Mucosa of rectum (tissue), 2 donors: ENCODE measurements at regions not wholly inside any gene's neighbourhood (a gene's known extent, or its start where the extent isn't known, plus 50 kb on each side); places are given as distances from the start of the nearest gene placed in this dataset.

Experiments
- H3K27ac ChIP-seq, 2 donors: one replicate each; pipeline ENCODE4 v1.7.0; 2013; ENCODE audit warnings: inconsistent platforms in 2 of 2, low read depth in 2 of 2, low read length in 2 of 2
- H3K27me3 ChIP-seq, 2 donors: one replicate each; pipeline ENCODE4 v1.7.0; 2013; ENCODE audit warnings: low read length in 2 of 2; ENCODE audit not compliant: control insufficient read depth in 2 of 2, insufficient read depth in 2 of 2
- H3K36me3 ChIP-seq, 2 donors: one replicate each; pipeline ENCODE4 v1.7.0; 2013; ENCODE audit warnings: low read length in 2 of 2; ENCODE audit not compliant: control insufficient read depth in 2 of 2, insufficient read depth in 2 of 2
- H3K4me1 ChIP-seq, 2 donors: one replicate each; pipeline ENCODE4 v1.7.0; 2013; ENCODE audit warnings: low read length in 2 of 2, mild to moderate bottlenecking in 1 of 2; ENCODE audit not compliant: control insufficient read depth in 2 of 2, insufficient read depth in 2 of 2
- H3K4me3 ChIP-seq, 2 donors: one replicate each; pipeline ENCODE4 v1.7.0; 2013; ENCODE audit warnings: low read length in 2 of 2
- H3K9ac ChIP-seq, 2 donors: one replicate each; pipeline ENCODE4 v1.7.0; 2013; ENCODE audit warnings: low read length in 2 of 2, low read depth in 1 of 2, mild to moderate bottlenecking in 1 of 2
- H3K9me3 ChIP-seq, 2 donors: one replicate each; pipeline ENCODE4 v1.7.0; 2013; ENCODE audit warnings: low read length in 2 of 2; ENCODE audit not compliant: control insufficient read depth in 2 of 2
- donor health status: healthy.
- donor health status: Normal muscosa, but diverticular disease.

GRCh38 chr11:112614605-112615004, 346.6 kb upstream of the NCAM1 start:
- no peaks in the 10 kb centered on the region for H3K36me3 ChIP-seq
- H3K27me3 ChIP-seq, result no peaks in the 10 kb centered on the region
- no peak overlapping the region for H3K27ac ChIP-seq
- H3K4me3 ChIP-seq, result no peak overlapping the region
- no peak overlapping the region for H3K9ac ChIP-seq
- H3K9me3 ChIP-seq, result no peaks in the 10 kb centered on the region
- H3K4me1 ChIP-seq, result peaks cover 0 to 4% of the 10 kb centered on the region in 2 donors

- Histone ChIP-seq H3K27me3 (no peaks in the 10 kb centered on the region), H3K9me3 (no peaks in the 10 kb centered on the region), H3K4me3 (no peak overlapping the region), H3K4me1 (peaks cover 0 to 4% of the 10 kb centered on the region in 2 donors), H3K36me3 (no peaks in the 10 kb centered on the region), H3K27ac (no peak overlapping the region), H3K9ac (no peak overlapping the region)
Measured at GRCh38 chr11:112615238-112615637, 346.0 kb upstream of the NCAM1 start.

GRCh38 chr11:112615891-112616290, 345.3 kb upstream of the NCAM1 start:
- Histone ChIP-seq H3K27me3 (no peaks in the 10 kb centered on the region), H3K36me3 (no peaks in the 10 kb centered on the region), H3K27ac (no peak overlapping the region), H3K4me3 (no peak overlapping the region), H3K9me3 (no peaks in the 10 kb centered on the region), H3K4me1 (peaks cover 0 to 4% of the 10 kb centered on the region in 2 donors), H3K9ac (no peak overlapping the region)

- H3K4me3 ChIP-seq, result no peak overlapping the region
- no peaks in the 10 kb centered on the region for H3K36me3 ChIP-seq
- H3K27me3 ChIP-seq, result no peaks in the 10 kb centered on the region
- no peak overlapping the region for H3K9ac ChIP-seq
- H3K9me3 ChIP-seq, result no peaks in the 10 kb centered on the region
- H3K4me1 ChIP-seq, result peaks cover 0 to under 1% of the 10 kb centered on the region in 2 donors
- no peak overlapping the region for H3K27ac ChIP-seq
Measured at GRCh38 chr11:112616327-112617097, 344.7 kb upstream of the NCAM1 start.

GRCh38 chr11:112617098-112617425, 344.2 kb upstream of the NCAM1 start:
- Histone ChIP-seq H3K27me3 (no peaks in the 10 kb centered on the region), H3K36me3 (no peaks in the 10 kb centered on the region), H3K4me1 (no peaks in the 10 kb centered on the region), H3K9me3 (no peaks in the 10 kb centered on the region), H3K9ac (no peak overlapping the region), H3K4me3 (no peak overlapping the region), H3K27ac (no peak overlapping the region)

- no peaks in the 10 kb centered on the region for H3K36me3 ChIP-seq
- no peaks in the 10 kb centered on the region for H3K27me3 ChIP-seq
- no peak overlapping the region for H3K27ac ChIP-seq
- H3K9ac ChIP-seq, result no peak overlapping the region
- no peak overlapping the region for H3K4me3 ChIP-seq
- no peaks in the 10 kb centered on the region for H3K9me3 ChIP-seq
- H3K4me1 ChIP-seq, result no peaks in the 10 kb centered on the region
Measured at GRCh38 chr11:112617977-112618826, 343.0 kb upstream of the NCAM1 start.

- Histone ChIP-seq H3K27me3 (no peaks in the 10 kb centered on the region), H3K9me3 (no peaks in the 10 kb centered on the region), H3K4me3 (no peak overlapping the region), H3K27ac (no peak overlapping the region), H3K9ac (no peak overlapping the region), H3K36me3 (no peaks in the 10 kb centered on the region), H3K4me1 (no peaks in the 10 kb centered on the region)
Measured at GRCh38 chr11:112619106-112619505, 342.1 kb upstream of the NCAM1 start.

GRCh38 chr11:112620621-112621394, 340.4 kb upstream of the NCAM1 start:
- H3K27me3 ChIP-seq, result no peaks in the 10 kb centered on the region
- no peak overlapping the region for H3K27ac ChIP-seq

GRCh38 chr11:112623057-112623456, 338.2 kb upstream of the NCAM1 start:
- H3K36me3 ChIP-seq, result no peaks in the 10 kb centered on the region
- no peak overlapping the region for H3K27ac ChIP-seq
- H3K9ac ChIP-seq, result no peak overlapping the region
- no peaks in the 10 kb centered on the region for H3K9me3 ChIP-seq
- no peaks in the 10 kb centered on the region for H3K4me1 ChIP-seq
- no peaks in the 10 kb centered on the region for H3K27me3 ChIP-seq
- H3K4me3 ChIP-seq, result no peak overlapping the region

More at GRCh38 chr11:112620621-112621394, 340.4 kb upstream of the NCAM1 start:
- H3K4me3 ChIP-seq, result no peak overlapping the region
- H3K9me3 ChIP-seq, result no peaks in the 10 kb centered on the region
- H3K9ac ChIP-seq, result no peak overlapping the region
- no peaks in the 10 kb centered on the region for H3K36me3 ChIP-seq
- no peaks in the 10 kb centered on the region for H3K4me1 ChIP-seq

GRCh38 chr11:112624431-112624830, 336.8 kb upstream of the NCAM1 start:
- no peaks in the 10 kb centered on the region for H3K36me3 ChIP-seq
- no peaks in the 10 kb centered on the region for H3K4me1 ChIP-seq
- no peak overlapping the region for H3K9ac ChIP-seq
- no peak overlapping the region for H3K4me3 ChIP-seq
- no peaks in the 10 kb centered on the region for H3K27me3 ChIP-seq
- H3K9me3 ChIP-seq, result no peaks in the 10 kb centered on the region
- no peak overlapping the region for H3K27ac ChIP-seq
